Activated naive CD4-positive, alpha-beta T cell treated with anti-CD3 and anti-CD28 coated beads, Interleukin-2, amount 50 U/mL, for 72 hours (primary cell): ENCODE measurements at regions not wholly inside any gene's neighbourhood (a gene's known extent, or its start where the extent isn't known, plus 50 kb on each side); places are given as distances from the start of the nearest gene placed in this dataset.
"Not testable (repeated sequence)": the region's sequence is repeated elsewhere in the genome, so short reads cannot be mapped to it uniquely, and the experiment has no call there.

Experiments used
- ATAC-seq, 2 donors: fragments of 150-1000 bp; cut with Tn5 transposase; 2 replicates each; pipeline ENCODE4 v1.10.0; 2021; ENCODE audit warnings: mild to moderate bottlenecking in 2 of 2, moderate library complexity in 2 of 2
- DNase-seq, 2 donors: peaks; one replicate each; pipeline ENCODE4 v3.0.0; 2021 to 2022; ENCODE audit warnings: low spot score in 2 of 2
- H3K27ac Mint-ChIP-seq, 2 donors: one replicate each; pipeline ENCODE4 v1.8.0; 2022; ENCODE audit warnings: mild to moderate bottlenecking in 2 of 2, mixed read lengths in 2 of 2
- H3K36me3 Mint-ChIP-seq, 2 donors: one replicate each; pipeline ENCODE4 v1.8.0; 2022; ENCODE audit warnings: mixed read lengths in 2 of 2
- H3K9me3 Mint-ChIP-seq, 2 donors: one replicate each; pipeline ENCODE4 v1.8.0; 2022; ENCODE audit warnings: mixed read lengths in 2 of 2

GRCh38 chr21:9572782-9573181 is 948.6 kb upstream of the TPTE start:
- H3K27ac Mint-ChIP-seq, ATAC-seq, H3K36me3 Mint-ChIP-seq, DNase-seq: not testable (repeated sequence)
- peaks cover 8 to 12% of the 10 kb centered on the region in 2 donors for H3K9me3 Mint-ChIP-seq

- H3K9me3 Mint-ChIP-seq, ATAC-seq, H3K36me3 Mint-ChIP-seq, DNase-seq, H3K27ac Mint-ChIP-seq: not testable (repeated sequence)
Observed at GRCh38 chr21:9573528-9573927, 947.9 kb upstream of the TPTE start.

GRCh38 chr21:9579275-9579674 is 942.1 kb upstream of the TPTE start:
- not testable (repeated sequence) for ATAC-seq, DNase-seq, H3K36me3 Mint-ChIP-seq, H3K27ac Mint-ChIP-seq, H3K9me3 Mint-ChIP-seq

- H3K9me3 Mint-ChIP-seq, ATAC-seq, H3K36me3 Mint-ChIP-seq, H3K27ac Mint-ChIP-seq, DNase-seq: not testable (repeated sequence)
Observed at GRCh38 chr21:9587941-9588340, 933.4 kb upstream of the TPTE start.

GRCh38 chr21:9592591-9592990 is 928.8 kb upstream of the TPTE start:
- not testable (repeated sequence) for ATAC-seq, H3K36me3 Mint-ChIP-seq, DNase-seq, H3K27ac Mint-ChIP-seq, H3K9me3 Mint-ChIP-seq

- H3K9me3 Mint-ChIP-seq, DNase-seq, H3K27ac Mint-ChIP-seq, H3K36me3 Mint-ChIP-seq, ATAC-seq: not testable (repeated sequence)
Observed at GRCh38 chr21:9593646-9594045, 927.7 kb upstream of the TPTE start.

GRCh38 chr21:9614011-9614410 is 907.4 kb upstream of the TPTE start:
- H3K36me3 Mint-ChIP-seq, ATAC-seq, DNase-seq, H3K9me3 Mint-ChIP-seq, H3K27ac Mint-ChIP-seq: not testable (repeated sequence)

GRCh38 chr21:9621121-9621793 is 900.1 kb upstream of the TPTE start:
- not testable (repeated sequence) for H3K27ac Mint-ChIP-seq, DNase-seq, H3K9me3 Mint-ChIP-seq, H3K36me3 Mint-ChIP-seq, ATAC-seq

- DNase-seq, H3K9me3 Mint-ChIP-seq, ATAC-seq, H3K36me3 Mint-ChIP-seq, H3K27ac Mint-ChIP-seq: not testable (repeated sequence)
Observed at GRCh38 chr21:9628051-9628450, 893.3 kb upstream of the TPTE start.

- H3K27ac Mint-ChIP-seq, ATAC-seq, DNase-seq, H3K36me3 Mint-ChIP-seq: not testable (repeated sequence)
- H3K9me3 Mint-ChIP-seq, result peaks cover 20 to 21% of the 10 kb centered on the region in 2 donors
Observed at GRCh38 chr21:9647409-9647808, 874.0 kb upstream of the TPTE start.

- H3K36me3 Mint-ChIP-seq, H3K27ac Mint-ChIP-seq, DNase-seq, ATAC-seq: not testable (repeated sequence)
- H3K9me3 Mint-ChIP-seq, result peaks cover 20 to 21% of the 10 kb centered on the region in 2 donors
Observed at GRCh38 chr21:9648331-9648730, 873.1 kb upstream of the TPTE start.

GRCh38 chr21:9648947-9649720 is 872.2 kb upstream of the TPTE start:
- H3K27ac Mint-ChIP-seq, H3K36me3 Mint-ChIP-seq, ATAC-seq, DNase-seq: not testable (repeated sequence)
- peaks cover 20 to 21% of the 10 kb centered on the region in 2 donors for H3K9me3 Mint-ChIP-seq

- Mint-ChIP-seq H3K9me3 (peaks cover 29 to 30% of the 10 kb centered on the region in 2 donors), H3K36me3 (peaks cover 7 to 10% of the 10 kb centered on the region in 2 donors)
- not testable (repeated sequence) for DNase-seq, ATAC-seq, H3K27ac Mint-ChIP-seq
Observed at GRCh38 chr21:9652819-9653218, 868.6 kb upstream of the TPTE start.

GRCh38 chr21:9655221-9655620 is 866.2 kb upstream of the TPTE start:
- not testable (repeated sequence) for H3K36me3 Mint-ChIP-seq, ATAC-seq, H3K27ac Mint-ChIP-seq, DNase-seq
- peaks cover 22 to 27% of the 10 kb centered on the region in 2 donors for H3K9me3 Mint-ChIP-seq

GRCh38 chr21:9656455-9656854 is 864.9 kb upstream of the TPTE start:
- H3K9me3 Mint-ChIP-seq, result peaks cover 18 to 23% of the 10 kb centered on the region in 2 donors
- H3K36me3 Mint-ChIP-seq, ATAC-seq, H3K27ac Mint-ChIP-seq, DNase-seq: not testable (repeated sequence)

GRCh38 chr21:9657779-9658178 is 863.6 kb upstream of the TPTE start:
- H3K27ac Mint-ChIP-seq, ATAC-seq, DNase-seq, H3K36me3 Mint-ChIP-seq: not testable (repeated sequence)
- H3K9me3 Mint-ChIP-seq, result peaks cover 14 to 20% of the 10 kb centered on the region in 2 donors

- not testable (repeated sequence) for DNase-seq, H3K27ac Mint-ChIP-seq, ATAC-seq, H3K36me3 Mint-ChIP-seq
- peaks cover 14 to 20% of the 10 kb centered on the region in 2 donors for H3K9me3 Mint-ChIP-seq
Observed at GRCh38 chr21:9659877-9660276, 861.5 kb upstream of the TPTE start.
